ELR (cell line): ENCODE measurements at regions not wholly inside any gene's neighbourhood (a gene's known extent, or its start where the extent isn't known, plus 50 kb on each side); places are given as distances from the start of the nearest gene placed in this dataset.

Experiments
- DNase-seq: peaks from one replicate; pipeline ENCODE4 v3.0.0-alpha.2; 2015; ENCODE audit warnings: low read depth

- no peak for DNase-seq
Measured at GRCh38 chr1:216984536-216984935, 261.3 kb upstream of the ESRRG start.

GRCh38 chr1:216983823-216984222 lies 260.6 kb upstream of the ESRRG start:
- no peak for DNase-seq

GRCh38 chr1:216961516-216961915 lies 238.3 kb upstream of the ESRRG start:
- DNase-seq, result no peak

- DNase-seq, result no peak
Measured at GRCh38 chr1:216960716-216961115, 237.5 kb upstream of the ESRRG start.

- no peak for DNase-seq
Measured at GRCh38 chr1:216958569-216958968, 235.3 kb upstream of the ESRRG start.

- no peak for DNase-seq
Measured at GRCh38 chr1:216953495-216953894, 230.3 kb upstream of the ESRRG start.

- DNase-seq, result no peak
Measured at GRCh38 chr1:216952864-216953263, 229.6 kb upstream of the ESRRG start.

GRCh38 chr1:216945538-216946080 lies 222.4 kb upstream of the ESRRG start:
- DNase-seq, result no peak

- no peak for DNase-seq
Measured at GRCh38 chr1:216944864-216945510, 221.8 kb upstream of the ESRRG start.

- DNase-seq, result no peak
Measured at GRCh38 chr1:216937491-216937890, 214.3 kb upstream of the ESRRG start.

- no peak for DNase-seq
Measured at GRCh38 chr1:216936779-216937178, 213.6 kb upstream of the ESRRG start.

GRCh38 chr1:216935901-216936300 lies 212.7 kb upstream of the ESRRG start:
- DNase-seq, result no peak

GRCh38 chr1:216932424-216932823 lies 209.2 kb upstream of the ESRRG start:
- DNase-seq, result no peak

GRCh38 chr1:216929870-216930582 lies 206.8 kb upstream of the ESRRG start:
- peak; percentile 87 for DNase-seq

GRCh38 chr1:216927633-216928032 lies 204.4 kb upstream of the ESRRG start:
- DNase-seq, result no peak

GRCh38 chr1:216926720-216927510 lies 203.7 kb upstream of the ESRRG start:
- DNase-seq, result no peak

GRCh38 chr1:216925962-216926625 lies 202.9 kb upstream of the ESRRG start:
- DNase-seq, result no peak

GRCh38 chr1:216924732-216925131 lies 201.5 kb upstream of the ESRRG start:
- no peak for DNase-seq

GRCh38 chr1:216923601-216924000 lies 200.4 kb upstream of the ESRRG start:
- DNase-seq, result no peak

GRCh38 chr1:216922406-216922805 lies 199.2 kb upstream of the ESRRG start:
- DNase-seq, result no peak

GRCh38 chr1:216921866-216922265 lies 198.6 kb upstream of the ESRRG start:
- no peak for DNase-seq
